ENCODE measurements at regions not wholly inside any gene's neighbourhood (a gene's known extent, or its start where the extent isn't known, plus 50 kb on each side); places are given as distances from the start of the nearest gene placed in this dataset.

DNA sequence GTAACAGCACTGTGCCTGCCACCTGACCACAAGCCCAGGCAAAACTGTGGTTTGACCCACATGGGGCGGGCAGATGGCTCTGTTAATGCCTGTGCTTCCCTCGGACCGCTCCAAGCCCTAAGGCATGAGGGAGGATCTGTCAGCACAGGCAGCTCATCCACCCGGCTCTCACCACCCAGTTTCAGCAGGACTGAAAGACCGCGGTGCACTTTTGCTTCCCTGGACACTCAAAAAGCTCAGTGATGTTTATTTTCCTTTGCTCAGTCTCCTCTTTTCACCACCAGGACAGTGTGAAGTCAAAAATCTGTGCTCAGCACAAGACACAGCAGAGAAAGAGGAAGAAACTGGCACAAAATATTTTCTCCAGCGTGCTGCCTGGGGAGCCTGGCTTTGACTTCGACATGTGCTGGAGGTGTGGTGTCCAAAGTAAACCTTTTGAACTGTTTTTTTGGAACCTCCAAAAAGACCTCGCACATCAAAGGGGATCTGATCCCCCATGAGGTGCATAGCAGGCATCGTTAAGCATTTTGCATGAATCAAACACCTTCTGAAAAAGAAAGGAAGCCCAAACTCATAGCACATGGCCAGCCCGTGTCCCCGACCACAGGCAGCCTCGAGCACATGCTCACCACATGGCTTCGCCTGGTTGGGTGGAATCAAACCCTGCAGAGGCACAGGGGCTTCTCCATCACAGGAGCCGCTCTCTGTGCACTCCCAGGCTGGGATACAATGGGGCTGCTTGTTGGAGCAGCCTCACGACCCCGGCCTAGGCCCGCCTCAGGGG is 441.7 kb upstream of the JARID2 start:
- DNase-seq: no peak

DNA sequence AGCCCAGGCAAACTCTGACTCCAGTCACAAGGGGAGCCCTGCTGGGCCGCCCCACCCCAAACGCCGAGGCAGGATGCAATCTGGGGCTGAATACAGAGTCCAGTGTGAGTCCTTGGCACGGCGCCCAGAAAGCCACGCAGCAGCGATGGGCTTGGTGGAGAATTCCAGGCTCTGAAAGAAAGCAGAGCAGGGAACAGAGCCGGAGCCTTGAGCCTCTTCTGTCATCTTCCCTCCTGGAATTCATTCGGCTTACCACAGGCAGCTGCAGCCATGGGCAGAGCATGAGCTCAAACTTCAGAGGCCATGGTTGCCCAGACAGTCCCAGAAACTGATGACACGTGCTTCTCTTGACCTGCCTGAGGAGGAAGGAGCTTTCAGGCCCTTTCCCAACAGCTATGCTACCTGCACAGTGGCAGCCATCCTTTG is 441.1 kb upstream of the JARID2 start:
- no peak for DNase-seq

- DNase-seq: no peak
Observed at GRCh38 chr6:14806101-14806500, 439.8 kb upstream of the JARID2 start.

GRCh38 chr6:14807130-14807529 is 438.7 kb upstream of the JARID2 start:
- DNase-seq: no peak

DNA sequence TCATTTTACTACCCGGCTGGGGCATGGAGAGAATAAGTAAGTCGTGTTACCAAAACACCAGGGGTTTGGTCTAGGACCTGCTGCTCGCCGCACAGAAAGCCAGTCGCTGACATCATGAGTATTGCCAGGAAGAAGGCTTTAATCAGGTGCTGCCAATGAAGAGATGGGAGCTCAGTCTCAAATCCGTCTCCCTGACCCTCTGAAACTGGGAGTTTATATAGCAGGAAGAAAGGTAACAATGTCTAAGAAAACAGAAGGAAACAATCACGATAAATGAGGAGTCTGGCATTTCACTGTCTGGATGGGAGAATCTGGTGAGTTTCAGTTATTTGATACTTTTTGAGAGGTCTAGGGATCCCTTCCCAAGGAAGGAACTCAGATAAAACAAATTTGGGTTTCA is 437.9 kb upstream of the JARID2 start:
- DNase-seq: no peak

DNA sequence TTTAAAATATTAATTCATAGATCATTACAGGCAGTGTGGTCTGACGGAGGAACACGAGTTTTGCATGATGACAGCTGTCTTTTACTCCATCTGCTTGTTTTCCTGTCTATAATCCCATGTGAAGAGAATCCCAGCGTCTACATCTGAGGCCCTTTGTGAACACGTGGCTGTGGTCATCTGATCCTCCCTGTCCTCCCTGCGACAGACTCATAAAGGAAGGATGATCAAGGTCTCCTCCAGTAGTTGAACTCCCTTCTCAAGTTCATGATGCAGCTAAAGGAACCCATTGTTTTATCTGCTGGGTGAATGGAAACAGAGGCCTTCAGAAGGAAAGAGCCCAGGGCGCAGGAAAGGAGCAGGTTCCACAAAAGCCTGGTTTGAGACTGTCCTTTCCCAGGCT is 435.8 kb upstream of the JARID2 start:
- DNase-seq: no peak

GRCh38 chr6:14811775-14812428 is 434.0 kb upstream of the JARID2 start:
- DNase-seq: no peak

DNA sequence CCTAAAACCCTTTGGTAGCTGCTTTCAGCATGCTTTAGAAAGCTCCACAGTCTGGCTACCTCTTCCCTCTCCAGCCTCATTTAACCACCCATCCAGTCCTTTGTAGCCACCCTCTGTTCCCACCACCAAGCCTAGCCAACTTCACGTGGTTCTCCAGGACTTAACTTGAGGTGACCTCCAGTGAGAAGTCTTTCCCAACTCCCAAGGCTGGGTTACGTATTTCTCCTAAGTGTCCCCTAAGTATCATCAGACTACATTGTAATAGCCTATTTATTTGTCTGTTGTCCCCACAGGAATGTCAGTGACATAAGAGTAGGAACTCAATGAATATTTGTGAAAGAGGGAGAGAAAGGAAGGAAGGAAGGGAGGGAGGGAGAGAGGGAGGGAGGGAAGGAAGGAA is 431.9 kb upstream of the JARID2 start:
- DNase-seq: no peak

- no peak for DNase-seq
Observed at GRCh38 chr6:14816116-14816859, 429.6 kb upstream of the JARID2 start.

GRCh38 chr6:14817074-14817473 is 428.8 kb upstream of the JARID2 start:
- no peak for DNase-seq

DNA sequence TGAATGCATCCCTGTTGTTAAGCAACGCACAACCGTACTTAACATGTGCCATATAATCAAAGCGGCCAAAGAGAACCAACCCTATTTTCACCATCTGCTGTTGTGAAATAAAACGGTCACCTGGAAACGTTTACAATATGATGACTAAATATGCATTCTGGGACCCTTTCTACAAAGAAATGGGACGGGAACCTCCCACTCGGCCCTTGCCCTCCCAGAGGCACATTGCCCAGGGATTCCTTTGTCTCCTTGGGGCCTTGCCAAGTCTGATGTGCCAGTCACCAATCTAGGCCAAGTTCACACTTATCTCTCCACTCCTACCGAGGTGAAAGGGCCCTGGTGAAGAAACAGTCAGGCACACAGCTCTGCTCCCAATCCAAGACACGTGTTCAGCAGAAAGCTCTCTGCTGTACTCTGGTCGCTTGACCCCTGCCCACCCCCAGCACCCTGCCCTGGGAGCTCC is 427.4 kb upstream of the JARID2 start:
- no peak for DNase-seq

DNA sequence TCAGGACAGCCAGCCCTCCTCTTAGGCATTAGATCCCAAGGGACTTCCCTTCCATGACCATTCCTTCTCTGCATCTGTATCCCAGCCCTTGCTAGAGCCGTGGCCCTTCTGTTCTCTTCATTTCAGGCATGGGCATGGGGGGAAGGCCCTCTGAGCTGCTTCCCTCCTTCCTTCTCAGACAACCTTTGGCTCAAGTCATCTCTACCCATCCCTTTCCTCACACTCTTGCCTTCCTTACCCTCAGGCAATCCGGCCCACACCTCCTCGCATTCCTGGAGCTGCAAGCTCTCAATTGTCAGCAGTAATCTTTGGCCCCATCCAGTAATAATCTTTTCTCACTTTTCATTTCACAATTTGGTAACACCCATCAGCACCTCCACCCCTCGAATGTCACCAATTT is 426.9 kb upstream of the JARID2 start:
- no peak for DNase-seq

- no peak for DNase-seq
Observed at GRCh38 chr6:14819840-14820420, 425.9 kb upstream of the JARID2 start.

GRCh38 chr6:14822012-14822553 is 423.8 kb upstream of the JARID2 start:
- no peak for DNase-seq

- no peak for DNase-seq
Observed at GRCh38 chr6:14822679-14823078, 423.2 kb upstream of the JARID2 start.

DNA sequence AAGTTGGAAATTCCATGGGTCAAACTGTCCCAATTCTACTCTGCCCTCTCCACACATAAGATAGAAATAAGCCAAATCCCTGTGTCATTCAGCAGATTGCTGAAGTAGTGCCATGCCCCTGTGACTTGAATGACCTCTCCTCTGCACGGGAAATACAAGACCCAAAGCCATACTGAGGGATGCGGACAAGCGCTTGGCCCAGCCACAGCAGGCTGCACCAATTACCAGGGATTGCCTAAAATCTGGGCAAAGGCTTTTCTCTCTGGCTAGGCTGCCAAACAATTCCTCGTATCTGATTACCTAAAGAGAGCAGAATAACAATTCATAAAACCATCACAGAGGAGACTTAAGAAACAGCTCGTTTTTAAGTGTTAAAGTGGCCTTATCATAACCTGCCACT is 421.8 kb upstream of the JARID2 start:
- DNase-seq: no peak

DNA sequence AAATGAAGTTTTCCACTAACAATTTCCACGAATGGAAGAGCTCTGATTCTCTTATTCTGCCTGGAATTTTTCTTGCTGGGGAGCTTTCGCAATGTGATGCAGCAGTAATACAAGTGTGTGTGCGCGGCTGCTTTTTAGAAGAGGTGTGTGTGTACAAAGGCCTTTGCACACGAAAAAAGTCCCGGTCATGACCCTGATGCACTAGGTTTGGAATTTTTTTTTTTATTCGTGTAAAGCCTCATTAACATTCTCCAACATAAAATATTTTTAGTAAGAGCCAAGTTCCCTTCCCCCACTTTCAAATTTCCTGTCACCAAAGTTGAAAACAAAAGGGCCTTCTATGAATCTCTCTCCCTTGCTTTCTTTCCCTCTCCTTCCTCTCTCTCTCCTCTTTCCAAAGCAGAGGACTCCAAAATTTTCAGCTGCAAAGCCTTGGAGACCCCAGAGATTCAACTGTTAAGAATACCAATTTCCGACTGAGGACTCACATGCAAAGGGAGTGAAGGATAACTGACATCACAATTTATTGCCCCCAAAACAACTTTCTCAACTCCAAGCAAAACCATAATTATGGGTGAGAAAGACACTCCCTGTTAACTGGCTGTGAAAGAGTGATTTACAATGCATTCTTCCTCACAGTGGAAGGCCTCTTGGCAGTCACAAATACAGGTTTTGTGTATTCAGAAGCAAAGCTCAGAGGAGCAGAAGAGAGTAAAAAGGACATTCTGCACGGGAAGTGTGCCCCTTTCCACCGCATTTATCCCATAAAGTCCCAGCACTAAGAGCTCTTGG is 421.2 kb upstream of the JARID2 start:
- no peak for DNase-seq

GRCh38 chr6:14826456-14826855 is 419.4 kb upstream of the JARID2 start:
- no peak for DNase-seq

GRCh38 chr6:14827354-14827753 is 418.5 kb upstream of the JARID2 start:
- DNase-seq: no peak

- DNase-seq: no peak
Observed at GRCh38 chr6:14828201-14828611, 417.7 kb upstream of the JARID2 start.

DNA sequence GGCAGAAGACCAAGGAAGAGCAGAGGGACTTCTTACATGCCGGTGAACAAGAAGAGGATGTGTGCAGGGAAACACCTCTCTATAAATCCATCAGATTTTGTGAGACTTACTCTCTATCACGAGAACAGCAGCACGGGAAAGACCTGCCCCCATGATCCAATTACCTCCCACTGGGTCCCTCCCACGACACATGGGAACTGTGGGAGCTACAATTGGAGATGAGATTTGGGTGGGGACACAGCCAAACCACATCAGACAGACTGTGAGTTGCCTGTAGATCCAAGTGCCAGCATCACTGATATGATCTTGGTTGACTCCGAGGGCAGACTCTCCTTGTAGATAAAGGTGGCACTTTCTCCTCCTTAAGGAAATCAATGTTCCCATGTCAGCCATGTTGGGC is 414.8 kb upstream of the JARID2 start:
- no peak for DNase-seq

- no peak for DNase-seq
Observed at GRCh38 chr6:14831937-14832336, 413.9 kb upstream of the JARID2 start.

Measured in activated CD4-positive, alpha-beta T cell treated with anti-CD3 and anti-CD28 coated beads for 4 hours (primary cell).